ENCODE measurements at regions not wholly inside any gene's neighbourhood (a gene's known extent, or its start where the extent isn't known, plus 50 kb on each side); places are given as distances from the start of the nearest gene placed in this dataset.

DNA sequence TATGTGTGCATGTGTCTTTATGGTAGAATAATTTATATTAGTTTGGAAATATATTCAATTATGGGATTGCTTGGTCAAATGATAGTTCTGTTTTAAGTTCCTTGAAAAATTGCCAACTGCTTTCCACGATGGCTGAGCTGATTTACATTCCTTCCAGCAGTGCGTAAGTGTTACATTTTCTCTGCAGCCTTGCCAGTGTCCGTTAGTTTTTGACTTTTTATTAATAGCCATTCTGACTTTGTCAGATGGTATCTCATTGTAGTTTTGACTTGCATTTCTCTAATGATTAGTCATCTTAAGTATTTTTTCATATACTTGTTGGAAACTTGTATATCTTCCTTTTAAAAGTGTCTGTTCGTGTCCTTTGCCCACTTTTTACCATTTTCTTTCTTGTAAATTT lies 434.2 kb upstream of the POT1 start:
- Histone ChIP-seq H2AFZ (ENCODE audit: insufficient read depth, low read depth, low read length, poor library complexity, severe bottlenecking) (no peak overlapping the region), H3K36me3 (replicated peaks in 1 of 2; ENCODE audit: control insufficient read depth in 1 of 2, insufficient read depth in 2 of 2, low read length in 2 of 2) (no peaks in the 10 kb centered on the region), H4K20me1 (ENCODE audit: insufficient read depth, low read length) (no peaks in the 10 kb centered on the region), H3K79me2 (ENCODE audit: insufficient read depth, low read length) (no peaks in the 10 kb centered on the region), H3K4me3 (replicated peaks in 1 of 3; ENCODE audit: low read depth in 2 of 3, low read length in 3 of 3) (no peak overlapping the region), H3K27me3 (ENCODE audit: control insufficient read depth in 2 of 2, insufficient read depth in 2 of 2, low read length in 2 of 2) (no peaks in the 10 kb centered on the region), H3K4me2 (replicated peaks; ENCODE audit: extremely low read depth, low read length, poor library complexity, severe bottlenecking) (no peak overlapping the region), H3K9me3 (replicated peaks in 1 of 2; ENCODE audit: control insufficient read depth in 1 of 2, insufficient read depth in 1 of 2, low read length in 2 of 2) (peaks cover 0 to 4% of the 10 kb centered on the region in 2 donors), H3K27ac (ENCODE audit: low read depth in 1 of 2, low read length in 2 of 2) (no peak overlapping the region), H3K4me1 (ENCODE audit: control insufficient read depth in 1 of 2, insufficient read depth in 2 of 2, low read length in 2 of 2) (no peaks in the 10 kb centered on the region), H3K9ac (ENCODE audit: insufficient read depth, low read length, poor library complexity, severe bottlenecking) (no peak overlapping the region)
- H3K4me1 Mint-ChIP-seq: no peaks in the 10 kb centered on the region
- no peak overlapping the region for H3K4me3 Mint-ChIP-seq
- no peak for DNase-seq
- H3K27me3 Mint-ChIP-seq (ENCODE audit: low read depth in 3 of 3): no peaks in the 10 kb centered on the region
- no peak overlapping the region for H3K27ac Mint-ChIP-seq
- no peaks in the 10 kb centered on the region for H3K36me3 Mint-ChIP-seq
- peaks cover 1 to 6% (median 3%) of the 10 kb centered on the region in 7 donors for H3K9me3 Mint-ChIP-seq
- 83% methylated on average over 1 of the region's 4 CpGs for WGBS (ENCODE audit: insufficient coverage)
- TF ChIP-seq, protein P1, sequence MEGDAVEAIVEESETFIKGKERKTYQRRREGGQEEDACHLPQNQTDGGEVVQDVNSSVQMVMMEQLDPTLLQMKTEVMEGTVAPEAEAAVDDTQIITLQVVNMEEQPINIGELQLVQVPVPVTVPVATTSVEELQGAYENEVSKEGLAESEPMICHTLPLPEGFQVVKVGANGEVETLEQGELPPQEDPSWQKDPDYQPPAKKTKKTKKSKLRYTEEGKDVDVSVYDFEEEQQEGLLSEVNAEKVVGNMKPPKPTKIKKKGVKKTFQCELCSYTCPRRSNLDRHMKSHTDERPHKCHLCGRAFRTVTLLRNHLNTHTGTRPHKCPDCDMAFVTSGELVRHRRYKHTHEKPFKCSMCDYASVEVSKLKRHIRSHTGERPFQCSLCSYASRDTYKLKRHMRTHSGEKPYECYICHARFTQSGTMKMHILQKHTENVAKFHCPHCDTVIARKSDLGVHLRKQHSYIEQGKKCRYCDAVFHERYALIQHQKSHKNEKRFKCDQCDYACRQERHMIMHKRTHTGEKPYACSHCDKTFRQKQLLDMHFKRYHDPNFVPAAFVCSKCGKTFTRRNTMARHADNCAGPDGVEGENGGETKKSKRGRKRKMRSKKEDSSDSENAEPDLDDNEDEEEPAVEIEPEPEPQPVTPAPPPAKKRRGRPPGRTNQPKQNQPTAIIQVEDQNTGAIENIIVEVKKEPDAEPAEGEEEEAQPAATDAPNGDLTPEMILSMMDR (IDR thresholded peaks at IDR 0.05): no peak
- intact Hi-C loops (cut with micrococcal nuclease): no loop called here

DNA sequence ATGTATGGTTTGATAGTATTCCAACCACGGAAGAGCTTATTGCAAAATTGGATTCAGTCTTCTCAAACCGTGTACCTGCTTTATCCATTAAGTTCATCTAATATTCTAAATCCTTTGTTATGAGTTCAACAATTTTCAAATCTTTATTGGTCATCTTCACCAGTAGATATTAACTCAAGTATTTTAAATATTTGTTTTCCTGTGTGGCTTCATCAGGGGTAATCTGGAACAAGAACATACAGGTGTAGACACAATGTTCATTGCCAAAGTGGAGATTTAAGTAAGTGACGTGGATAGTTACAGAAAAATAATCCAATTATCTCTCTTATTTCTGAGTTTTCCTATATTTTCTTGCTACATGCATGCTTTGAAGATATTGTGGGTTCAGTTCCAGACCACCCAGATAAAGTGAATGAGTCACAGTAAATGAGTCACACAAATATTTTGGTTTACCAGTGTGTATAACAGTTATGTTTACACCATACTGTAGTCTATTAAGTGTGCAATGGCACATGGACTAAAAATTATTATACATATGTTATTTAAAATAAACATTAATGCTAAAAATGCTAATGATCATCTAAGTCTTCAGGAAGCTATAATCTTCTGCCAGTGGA lies 429.0 kb upstream of the POT1 start:
- intact Hi-C loops (cut with micrococcal nuclease): no loop called here
- DNase-seq: no peak
- H3K79me2 ChIP-seq (ENCODE audit: insufficient read depth, low read length): no peaks in the 10 kb centered on the region
- no peaks in the 10 kb centered on the region for H3K4me1 ChIP-seq (ENCODE audit: control insufficient read depth in 1 of 2, insufficient read depth in 2 of 2, low read length in 2 of 2)
- no peaks in the 10 kb centered on the region for H3K4me1 Mint-ChIP-seq
- no peak overlapping the region for H3K27ac ChIP-seq (ENCODE audit: low read depth in 1 of 2, low read length in 2 of 2)
- H3K36me3 ChIP-seq (replicated peaks in 1 of 2; ENCODE audit: control insufficient read depth in 1 of 2, insufficient read depth in 2 of 2, low read length in 2 of 2): no peaks in the 10 kb centered on the region
- TF ChIP-seq, protein P1 (IDR thresholded peaks at IDR 0.05): no peak
- peaks cover 0 to 3% (median 0%) of the 10 kb centered on the region in 7 donors for H3K9me3 Mint-ChIP-seq
- H3K4me3 Mint-ChIP-seq: no peak overlapping the region
- H3K36me3 Mint-ChIP-seq: no peaks in the 10 kb centered on the region
- H3K27me3 ChIP-seq (ENCODE audit: control insufficient read depth in 2 of 2, insufficient read depth in 2 of 2, low read length in 2 of 2): no peaks in the 10 kb centered on the region
- no peak overlapping the region for H3K27ac Mint-ChIP-seq
- no CpG with 5 or more reads among the region's 3 CpGs for WGBS (ENCODE audit: insufficient coverage)
- no peaks in the 10 kb centered on the region for H3K27me3 Mint-ChIP-seq (ENCODE audit: low read depth in 3 of 3)
- no peaks in the 10 kb centered on the region for H3K9me3 ChIP-seq (replicated peaks in 1 of 2; ENCODE audit: control insufficient read depth in 1 of 2, insufficient read depth in 1 of 2, low read length in 2 of 2)
- H3K4me2 ChIP-seq (replicated peaks; ENCODE audit: extremely low read depth, low read length, poor library complexity, severe bottlenecking): no peak overlapping the region
- H4K20me1 ChIP-seq (ENCODE audit: insufficient read depth, low read length): no peaks in the 10 kb centered on the region
- H3K9ac ChIP-seq (ENCODE audit: insufficient read depth, low read length, poor library complexity, severe bottlenecking): no peak overlapping the region
- no peak overlapping the region for H2AFZ ChIP-seq (ENCODE audit: insufficient read depth, low read depth, low read length, poor library complexity, severe bottlenecking)
- H3K4me3 ChIP-seq (replicated peaks in 1 of 3; ENCODE audit: low read depth in 2 of 3, low read length in 3 of 3): no peak overlapping the region

Measured in CD14-positive monocyte (primary cell).